GM23338 (cell line): ENCODE measurements at regions not wholly inside any gene's neighbourhood (a gene's known extent, or its start where the extent isn't known, plus 50 kb on each side); places are given as distances from the start of the nearest gene placed in this dataset.

Source experiments
- ATAC-seq: fragments of 200-7000 bp; cut with Tn5 transposase; 3 replicates; pipeline ENCODE4 v1.9.1; 2020
- DNase-seq: peaks from one replicate; pipeline ENCODE4 v3.0.0-alpha.2; 2015; ENCODE audit warnings: low spot score
- H2AFZ ChIP-seq: fragments of 200-600 bp; sonication (generic); 2 replicates; pipeline ENCODE4 v1.8.0; 2016; ENCODE audit warnings: antibody characterized with exemption, mild to moderate bottlenecking, moderate library complexity
- H3F3A ChIP-seq: fragments of 200-600 bp; sonication (generic); replicated peaks from 2 replicates; pipeline ENCODE4 v1.8.0; 2017; ENCODE audit warnings: antibody characterized with exemption, mixed run types, low read depth
- H3K27ac ChIP-seq: fragments of 200-600 bp; sonication (generic); 2 replicates; pipeline ENCODE4 v1.6.1; 2016; ENCODE audit warnings: low read depth
- H3K27me3 ChIP-seq: fragments of 200-600 bp; sonication (generic); 2 replicates; pipeline ENCODE4 v1.8.0; 2016; ENCODE audit warnings: mild to moderate bottlenecking, mixed run types, moderate library complexity; ENCODE audit not compliant: insufficient read depth
- H3K36me3 ChIP-seq: fragments of 200-600 bp; sonication (generic); 2 replicates; pipeline ENCODE4 v1.8.0; 2016; ENCODE audit warnings: mild to moderate bottlenecking; ENCODE audit not compliant: insufficient read depth
- H3K4me1 ChIP-seq: fragments of 200-600 bp; sonication (generic); 2 replicates; pipeline ENCODE4 v1.8.0; 2016; ENCODE audit warnings: mild to moderate bottlenecking, moderate library complexity; ENCODE audit not compliant: insufficient read depth
- H3K4me2 ChIP-seq: fragments of 200-600 bp; sonication (generic); 2 replicates; pipeline ENCODE4 v1.7.1; 2017; ENCODE audit warnings: mixed run types
- H3K4me3 ChIP-seq: fragments of 200-600 bp; sonication (generic); 2 replicates; pipeline ENCODE4 v1.6.1; 2016; ENCODE audit warnings: mixed run types
- H3K79me2 ChIP-seq: fragments of 200-600 bp; sonication (generic); replicated peaks from 2 replicates; pipeline ENCODE4 v1.8.0; 2017; ENCODE audit warnings: mild to moderate bottlenecking; ENCODE audit not compliant: insufficient read depth
- H3K9me2 ChIP-seq: fragments of 200-600 bp; sonication (generic); 2 replicates; pipeline ENCODE4 v1.8.0; 2017; ENCODE audit not compliant: insufficient read depth
- H4K20me1 ChIP-seq: fragments of 200-600 bp; sonication (generic); replicated peaks from 2 replicates; pipeline ENCODE4 v1.8.0; 2017; ENCODE audit warnings: mild to moderate bottlenecking; ENCODE audit not compliant: insufficient read depth
- H3K27ac Mint-ChIP-seq: 2 replicates; pipeline ENCODE4 v1.8.0; 2020; ENCODE audit warnings: inconsistent platforms, mild to moderate bottlenecking, moderate library complexity, mixed read lengths
- H3K27me3 Mint-ChIP-seq: 3 replicates; pipeline ENCODE4 v1.8.0; 2022; ENCODE audit warnings: low read depth, mild to moderate bottlenecking, moderate library complexity, mixed read lengths, inconsistent platforms; ENCODE audit not compliant: insufficient read depth, poor library complexity
- H3K36me3 Mint-ChIP-seq: 3 replicates; pipeline ENCODE4 v1.8.0; 2021; ENCODE audit warnings: low read depth, mild to moderate bottlenecking, inconsistent platforms, moderate library complexity, mixed read lengths
- H3K4me1 Mint-ChIP-seq: 3 replicates; pipeline ENCODE4 v1.8.0; 2020; ENCODE audit warnings: mild to moderate bottlenecking, inconsistent platforms, mixed read lengths
- H3K4me3 Mint-ChIP-seq: 3 replicates; pipeline ENCODE4 v1.8.0; 2021; ENCODE audit warnings: moderate library complexity, mild to moderate bottlenecking, inconsistent platforms, mixed read lengths
- H3K9me3 Mint-ChIP-seq: 3 replicates; pipeline ENCODE4 v1.8.0; 2020; ENCODE audit warnings: moderate library complexity, mild to moderate bottlenecking, inconsistent platforms, mixed read lengths
- CREB1 ChIP-seq: fragments of 250-450 bp; sonication (Bioruptor Pico); IDR thresholded peaks from 2 replicates; pipeline ENCODE4 v1.5.0; 2020; ENCODE audit warnings: low read depth, mild to moderate bottlenecking, moderate library complexity
- CTCF ChIP-seq, 2 experiments: fragments of 200-600 bp in 1 of 2; sonication (generic) in 1 of 2; conservative IDR thresholded peaks; 2 replicates each; pipeline versions ENCODE4 v1.5.1 to v1.6.1; 2016 to 2017; ENCODE audit warnings: antibody characterized with exemption in 2 of 2, low read depth in 2 of 2, mild to moderate bottlenecking in 2 of 2, moderate library complexity in 1 of 2
- ETS1 ChIP-seq: IDR thresholded peaks from 2 replicates; pipeline ENCODE4 v1.6.1; 2016; ENCODE audit warnings: antibody characterized with exemption
- EZH2 ChIP-seq: fragments of 200-600 bp; sonication (generic); IDR thresholded peaks from one replicate; pipeline ENCODE4 v1.8.0; 2017; ENCODE audit warnings: antibody characterized with exemption, mild to moderate bottlenecking, low read depth; ENCODE audit not compliant: unreplicated experiment
- EZH2phosphoT487 ChIP-seq: fragments of 200-600 bp; sonication (generic); IDR thresholded peaks from one replicate; pipeline ENCODE4 v1.8.1; 2018; ENCODE audit warnings: antibody characterized with exemption; ENCODE audit not compliant: unreplicated experiment
- JUNB ChIP-seq: IDR thresholded peaks from one replicate; pipeline ENCODE4 v1.6.1; 2016; ENCODE audit warnings: antibody characterized with exemption; ENCODE audit not compliant: unreplicated experiment
- NANOG ChIP-seq: IDR thresholded peaks from 2 replicates; pipeline ENCODE4 v1.6.1; 2016; ENCODE audit warnings: antibody characterized with exemption, borderline replicate concordance
- POLR2AphosphoS5 ChIP-seq: IDR thresholded peaks from 2 replicates; pipeline ENCODE4 v1.6.1; 2016; ENCODE audit warnings: antibody characterized with exemption, low read depth
- REST ChIP-seq: IDR thresholded peaks from one replicate; pipeline ENCODE4 v1.6.1; 2018; ENCODE audit warnings: antibody characterized with exemption; ENCODE audit not compliant: unreplicated experiment
- STAT1 ChIP-seq: IDR thresholded peaks from one replicate; pipeline ENCODE4 v1.6.1; 2016; ENCODE audit warnings: antibody characterized with exemption; ENCODE audit not compliant: unreplicated experiment
- ZNF114 ChIP-seq: fragments of 250-450 bp; sonication (Bioruptor Pico); IDR thresholded peaks from 2 replicates; pipeline ENCODE4 v1.5.0; 2020; ENCODE audit warnings: mild to moderate bottlenecking, moderate library complexity
- ZNF331 ChIP-seq: fragments of 250-450 bp; sonication (Bioruptor Pico); IDR thresholded peaks from 2 replicates; pipeline ENCODE4 v1.5.0; 2020; ENCODE audit warnings: low read depth, mild to moderate bottlenecking, moderate library complexity
- ZNF462 ChIP-seq: fragments of 250-450 bp; sonication (Bioruptor Pico); IDR thresholded peaks from 2 replicates; pipeline ENCODE4 v1.5.0; 2020; ENCODE audit warnings: mild to moderate bottlenecking, moderate library complexity

GRCh38 chr5:105865834-105866233 is 1804.9 kb downstream of the EFNA5 start:
- Mint-ChIP-seq H3K36me3 (peaks cover 6% of the 10 kb centered on the region; the same call in 1 of the 3 replicates), H3K4me1 (no peaks in the 10 kb centered on the region), H3K27me3 (no peaks in the 10 kb centered on the region), H3K9me3 (peaks cover 12% of the 10 kb centered on the region; the same call in 2 of the 3 replicates), H3K4me3 (no peak overlapping the region), H3K27ac (no peak overlapping the region)
- ATAC-seq (no peak), DNase-seq (no peak)
- H3K27me3 ChIP-seq, result no peaks in the 10 kb centered on the region
- H4K20me1 ChIP-seq, result no peaks in the 10 kb centered on the region
- TF ChIP-seq ZNF462 (CRISPR knock-in tag) (no peak), REST (no peak), NANOG (no peak), JUNB (no peak), EZH2phosphoT487 (no peak), ZNF114 (CRISPR knock-in tag) (no peak), STAT1 (no peak), CREB1 (CRISPR knock-in tag) (no peak), EZH2 (no peak), POLR2AphosphoS5 (no peak), ETS1 (no peak), ZNF331 (CRISPR knock-in tag) (no peak), CTCF (conservative IDR thresholded peaks at IDR 0.05; ENCODE audit: low read depth in 2 of 2) (no peak)
- no peak overlapping the region for H2AFZ ChIP-seq
- no peak overlapping the region for H3K4me2 ChIP-seq
- no peaks in the 10 kb centered on the region for H3K36me3 ChIP-seq
- H3K4me1 ChIP-seq, result no peaks in the 10 kb centered on the region
- H3K27ac ChIP-seq, result no peak overlapping the region
- H3K4me3 ChIP-seq, result no peak overlapping the region
- peaks cover 9% of the 10 kb centered on the region; the same call in 1 of the 2 replicates for H3K9me2 ChIP-seq
- no peaks in the 10 kb centered on the region for H3F3A ChIP-seq
- H3K79me2 ChIP-seq, result no peaks in the 10 kb centered on the region
